Sigmoid colon (tissue), 4 donors: ENCODE measurements at regions not wholly inside any gene's neighbourhood (a gene's known extent, or its start where the extent isn't known, plus 50 kb on each side); places are given as distances from the start of the nearest gene placed in this dataset.

Experiments used
- CTCF ChIP-seq, 4 experiments: fragments of 450-650 bp in 3 of 4; fragments of 200-600 bp in 1 of 4; IDR thresholded peaks; one replicate each; pipeline ENCODE4 v1.5.1; 2016 to 2019; ENCODE audit warnings: antibody characterized with exemption in 4 of 4, mild to moderate bottlenecking in 3 of 4, moderate library complexity in 2 of 4
- EP300 ChIP-seq, 4 donors: sonication (generic); formaldehyde crosslinking; IDR thresholded peaks; one replicate each; pipeline ENCODE4 v1.6.1; 2017; ENCODE audit warnings: antibody characterized with exemption in 4 of 4

- TF ChIP-seq CTCF (IDR thresholded peaks at IDR 0.05) (no peak), EP300 (IDR thresholded peaks at IDR 0.05) (no peak)
These were observed 438.0 kb upstream of the CDH20 start for GRCh38 chr18:60895181-60895580.
